ENCODE measurements at regions not wholly inside any gene's neighbourhood (a gene's known extent, or its start where the extent isn't known, plus 50 kb on each side); places are given as distances from the start of the nearest gene placed in this dataset.

DNA sequence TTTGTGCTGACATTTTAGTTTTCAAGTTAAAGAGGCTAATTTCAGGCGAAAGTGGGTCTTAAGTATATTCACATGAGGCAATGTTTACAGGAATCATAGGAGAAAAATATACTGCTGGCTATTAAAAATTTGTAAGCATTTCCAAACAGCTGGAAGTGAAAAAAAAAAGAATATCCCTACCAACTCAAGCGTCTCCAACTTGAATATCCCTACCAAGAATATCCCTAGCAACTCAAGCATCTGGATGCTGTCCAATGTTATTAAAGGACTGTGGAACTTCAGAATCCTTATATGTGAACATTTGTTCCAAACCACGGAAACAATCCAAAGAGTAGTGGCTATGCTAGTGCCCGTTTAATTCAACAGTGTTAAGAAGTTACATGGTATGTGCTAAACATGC lies 1303.0 kb downstream of the GATA3 start:
- TF ChIP-seq, protein P1, sequence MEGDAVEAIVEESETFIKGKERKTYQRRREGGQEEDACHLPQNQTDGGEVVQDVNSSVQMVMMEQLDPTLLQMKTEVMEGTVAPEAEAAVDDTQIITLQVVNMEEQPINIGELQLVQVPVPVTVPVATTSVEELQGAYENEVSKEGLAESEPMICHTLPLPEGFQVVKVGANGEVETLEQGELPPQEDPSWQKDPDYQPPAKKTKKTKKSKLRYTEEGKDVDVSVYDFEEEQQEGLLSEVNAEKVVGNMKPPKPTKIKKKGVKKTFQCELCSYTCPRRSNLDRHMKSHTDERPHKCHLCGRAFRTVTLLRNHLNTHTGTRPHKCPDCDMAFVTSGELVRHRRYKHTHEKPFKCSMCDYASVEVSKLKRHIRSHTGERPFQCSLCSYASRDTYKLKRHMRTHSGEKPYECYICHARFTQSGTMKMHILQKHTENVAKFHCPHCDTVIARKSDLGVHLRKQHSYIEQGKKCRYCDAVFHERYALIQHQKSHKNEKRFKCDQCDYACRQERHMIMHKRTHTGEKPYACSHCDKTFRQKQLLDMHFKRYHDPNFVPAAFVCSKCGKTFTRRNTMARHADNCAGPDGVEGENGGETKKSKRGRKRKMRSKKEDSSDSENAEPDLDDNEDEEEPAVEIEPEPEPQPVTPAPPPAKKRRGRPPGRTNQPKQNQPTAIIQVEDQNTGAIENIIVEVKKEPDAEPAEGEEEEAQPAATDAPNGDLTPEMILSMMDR (conservative IDR thresholded peaks at IDR 0.05; ENCODE audit: low read depth, low read length) = no peak
- TF ChIP-seq CEBPB (IDR thresholded peaks at IDR 0.05; ENCODE audit: low read depth, low read length) = no peak

Measured in IMR-90 (cell line).